Activated naive CD8-positive, alpha-beta T cell treated with anti-CD3 and anti-CD28 coated beads, Interleukin-2, amount 10 ng/mL, durations not matched to agents 7 days and 5 days (primary cell): ENCODE measurements at regions not wholly inside any gene's neighbourhood (a gene's known extent, or its start where the extent isn't known, plus 50 kb on each side); places are given as distances from the start of the nearest gene placed in this dataset.

ENCODE experiments used
- ATAC-seq: fragments of 150-1000 bp; cut with Tn5 transposase; one replicate; pipeline ENCODE4 v1.10.0; 2021; ENCODE audit warnings: low read depth, moderate library complexity
- POLR2A ChIA-PET: fragments of 350-600 bp; sonication (Branson Sonifier 250); formaldehyde crosslinking; loops from one replicate; lab custom pipeline; 2021; ENCODE audit warnings: antibody characterized with exemption; lab: Charles Lee
- DNase-seq: peaks from one replicate; pipeline ENCODE4 v3.0.0; 2021
- H3K27ac Mint-ChIP-seq: one replicate; pipeline ENCODE4 v1.8.0; 2022; ENCODE audit warnings: mild to moderate bottlenecking, mixed read lengths
- H3K27me3 Mint-ChIP-seq: one replicate; pipeline ENCODE4 v1.8.0; 2022; ENCODE audit warnings: mild to moderate bottlenecking, moderate library complexity, mixed read lengths
- H3K36me3 Mint-ChIP-seq: one replicate; pipeline ENCODE4 v1.8.0; 2021; ENCODE audit warnings: mild to moderate bottlenecking, mixed read lengths
- H3K4me1 Mint-ChIP-seq: one replicate; pipeline ENCODE4 v1.8.0; 2021; ENCODE audit warnings: mixed read lengths
- H3K4me3 Mint-ChIP-seq: one replicate; pipeline ENCODE4 v1.8.0; 2022; ENCODE audit warnings: mild to moderate bottlenecking, moderate library complexity, mixed read lengths
- H3K9me3 Mint-ChIP-seq: one replicate; pipeline ENCODE4 v1.8.0; 2021; ENCODE audit warnings: mixed read lengths

DNA sequence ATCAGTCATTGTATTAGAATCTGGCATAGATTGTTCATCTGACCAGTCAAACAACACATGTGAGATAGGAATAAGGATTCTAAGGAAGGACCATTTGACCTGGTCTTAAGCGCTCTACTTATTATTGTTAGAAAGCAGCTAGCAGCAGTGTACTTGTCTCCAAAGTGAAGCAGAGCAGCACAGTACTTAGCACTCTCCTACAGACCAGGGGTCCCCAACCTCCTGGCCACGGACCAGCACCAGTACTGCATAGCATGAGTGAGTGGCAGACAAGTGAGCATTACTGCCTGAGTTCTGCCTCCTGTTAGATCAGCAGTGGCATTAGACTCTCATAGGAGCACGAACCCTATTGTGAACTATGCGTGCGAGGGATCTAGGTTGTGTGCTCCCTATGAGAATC, 135.9 kb upstream of the SPRY1 start:
- H3K36me3 Mint-ChIP-seq, result peaks cover 19% of the 10 kb centered on the region
- H3K4me1 Mint-ChIP-seq, result peaks cover 3% of the 10 kb centered on the region
- H3K27me3 Mint-ChIP-seq, result no peaks in the 10 kb centered on the region
- H3K9me3 Mint-ChIP-seq, result no peaks in the 10 kb centered on the region
- DNase-seq (no peak), ATAC-seq (no peak)
- POLR2A ChIA-PET, result no interaction called here
- H3K4me3 Mint-ChIP-seq, result no peak overlapping the region
- no peak overlapping the region for H3K27ac Mint-ChIP-seq

DNA sequence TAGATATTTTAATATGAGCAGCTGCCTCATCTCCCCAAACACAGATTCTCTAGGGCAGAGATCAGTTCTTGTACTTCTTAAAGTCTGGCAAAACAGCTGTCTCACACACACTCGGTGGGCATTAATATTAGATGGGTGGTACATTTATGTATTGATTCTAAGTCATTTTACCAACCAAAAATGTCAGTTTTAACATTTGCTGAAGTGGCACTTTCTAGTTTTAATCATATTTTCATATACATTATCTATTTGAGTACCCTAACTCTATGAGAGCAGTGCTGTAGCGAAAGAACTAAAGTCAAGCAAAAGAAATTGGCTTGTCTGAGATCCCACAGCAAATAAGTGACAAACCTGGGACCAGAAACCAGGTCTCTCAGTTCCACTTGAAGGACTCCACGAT, 134.5 kb upstream of the SPRY1 start:
- POLR2A ChIA-PET, result no interaction called here
- Mint-ChIP-seq H3K27ac (no peak overlapping the region), H3K4me3 (no peak overlapping the region), H3K27me3 (no peaks in the 10 kb centered on the region), H3K4me1 (peaks cover 1% of the 10 kb centered on the region), H3K36me3 (peaks cover 13% of the 10 kb centered on the region), H3K9me3 (no peaks in the 10 kb centered on the region)
- ATAC-seq (no peak), DNase-seq (no peak)

DNA sequence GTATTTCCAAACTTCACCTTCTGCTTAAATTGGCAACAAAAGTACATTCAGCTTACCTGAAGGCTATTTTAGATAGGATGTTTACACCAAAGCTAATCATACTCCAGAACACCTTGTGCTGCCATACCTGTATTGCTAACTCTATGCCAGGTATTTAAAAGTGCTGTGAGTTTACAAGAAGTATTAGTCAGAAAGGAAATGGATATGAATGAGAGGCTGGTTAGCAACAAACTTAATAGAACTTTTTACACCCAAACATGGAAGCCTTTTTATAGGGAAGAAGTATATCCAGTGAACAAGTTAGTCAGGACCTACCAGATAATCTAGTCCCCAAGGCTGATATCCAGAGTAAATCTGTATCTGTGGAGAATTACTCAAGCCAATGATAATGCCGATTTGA, 131.2 kb upstream of the SPRY1 start:
- ATAC-seq, result no peak
- Mint-ChIP-seq H3K9me3 (no peaks in the 10 kb centered on the region), H3K27me3 (no peaks in the 10 kb centered on the region), H3K4me3 (no peak overlapping the region), H3K27ac (no peak overlapping the region), H3K4me1 (no peaks in the 10 kb centered on the region), H3K36me3 (peaks cover 11% of the 10 kb centered on the region)
- no peak for DNase-seq
- POLR2A ChIA-PET, result no interaction called here

DNA sequence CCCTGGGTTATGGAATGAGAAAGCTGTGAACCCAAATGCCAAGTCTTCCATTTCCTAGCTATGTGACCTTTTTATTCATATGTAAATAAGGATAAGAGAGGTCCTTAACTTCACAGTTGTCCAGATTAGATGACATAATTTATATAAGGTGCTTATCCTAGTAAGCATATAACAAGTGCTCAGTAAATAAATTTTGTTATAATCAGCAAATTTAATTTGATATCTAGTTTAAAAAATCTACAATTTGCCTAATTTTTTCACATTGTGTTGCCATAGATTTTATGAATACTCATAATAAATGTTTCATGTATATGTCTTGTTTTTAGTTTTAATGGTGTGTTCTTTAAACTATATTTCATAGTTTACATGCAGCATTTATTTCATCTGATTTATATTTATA, 130.4 kb upstream of the SPRY1 start:
- DNase-seq (no peak), ATAC-seq (no peak)
- H3K27ac Mint-ChIP-seq, result no peak overlapping the region
- H3K4me3 Mint-ChIP-seq, result no peak overlapping the region
- H3K36me3 Mint-ChIP-seq, result peaks cover 11% of the 10 kb centered on the region
- POLR2A ChIA-PET, result no interaction called here
- no peaks in the 10 kb centered on the region for H3K9me3 Mint-ChIP-seq
- no peaks in the 10 kb centered on the region for H3K4me1 Mint-ChIP-seq
- H3K27me3 Mint-ChIP-seq, result no peaks in the 10 kb centered on the region

DNA sequence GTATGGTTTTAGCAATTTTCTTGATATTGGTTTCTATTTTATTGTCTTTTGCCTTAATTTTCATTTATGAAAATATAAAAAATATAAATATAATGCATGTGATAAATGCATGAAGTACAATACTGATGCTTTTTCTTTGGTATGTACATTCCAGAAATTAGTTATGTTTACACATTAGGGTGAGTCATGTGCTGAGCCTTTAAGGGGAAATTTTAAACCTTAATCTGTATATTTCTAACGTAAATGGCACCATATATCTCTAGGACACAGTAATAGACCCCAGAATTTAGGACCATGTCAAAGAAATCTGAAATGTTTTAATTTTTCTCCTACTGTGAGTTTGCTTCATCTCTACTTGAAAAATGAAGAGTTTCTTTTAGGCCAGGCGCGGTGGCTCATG, 117.8 kb upstream of the SPRY1 start:
- Mint-ChIP-seq H3K4me3 (no peak overlapping the region), H3K4me1 (no peaks in the 10 kb centered on the region), H3K36me3 (peaks cover 4% of the 10 kb centered on the region), H3K9me3 (peaks cover 4% of the 10 kb centered on the region), H3K27ac (no peak overlapping the region), H3K27me3 (no peaks in the 10 kb centered on the region)
- ATAC-seq (no peak), DNase-seq (no peak)
- POLR2A ChIA-PET, result no interaction called here

DNA sequence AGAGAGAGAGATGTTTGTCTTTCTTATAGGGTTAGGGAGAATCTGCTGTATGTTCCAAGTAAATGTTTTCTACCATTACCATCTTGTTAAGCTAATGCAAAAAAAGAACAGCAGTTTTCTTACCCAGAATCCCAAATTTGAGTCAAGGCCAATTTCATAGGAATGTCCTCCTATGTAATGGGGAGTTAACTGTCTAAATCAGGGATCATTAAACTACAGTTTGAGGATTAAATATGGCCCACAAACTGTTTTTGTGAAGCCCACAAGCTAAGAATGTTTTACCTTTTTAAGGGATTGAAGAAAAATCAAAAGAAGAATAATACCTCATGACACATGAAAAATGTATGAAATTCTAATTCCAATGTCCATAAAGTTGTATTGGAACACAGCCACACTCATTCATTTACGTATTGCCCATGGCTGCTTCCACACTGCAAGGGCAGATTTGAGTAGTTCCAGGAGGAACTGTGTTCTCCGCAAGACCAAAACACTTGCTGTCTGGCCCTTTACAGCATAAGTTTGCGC, 113.2 kb upstream of the SPRY1 start:
- no peak overlapping the region for H3K27ac Mint-ChIP-seq
- DNase-seq, result no peak
- H3K9me3 Mint-ChIP-seq, result peaks cover 6% of the 10 kb centered on the region
- H3K4me3 Mint-ChIP-seq, result no peak overlapping the region
- H3K36me3 Mint-ChIP-seq, result peaks cover 9% of the 10 kb centered on the region
- POLR2A ChIA-PET, result no interaction called here
- peaks cover 2% of the 10 kb centered on the region for H3K4me1 Mint-ChIP-seq
- H3K27me3 Mint-ChIP-seq, result no peaks in the 10 kb centered on the region
- ATAC-seq, result no peak

DNA sequence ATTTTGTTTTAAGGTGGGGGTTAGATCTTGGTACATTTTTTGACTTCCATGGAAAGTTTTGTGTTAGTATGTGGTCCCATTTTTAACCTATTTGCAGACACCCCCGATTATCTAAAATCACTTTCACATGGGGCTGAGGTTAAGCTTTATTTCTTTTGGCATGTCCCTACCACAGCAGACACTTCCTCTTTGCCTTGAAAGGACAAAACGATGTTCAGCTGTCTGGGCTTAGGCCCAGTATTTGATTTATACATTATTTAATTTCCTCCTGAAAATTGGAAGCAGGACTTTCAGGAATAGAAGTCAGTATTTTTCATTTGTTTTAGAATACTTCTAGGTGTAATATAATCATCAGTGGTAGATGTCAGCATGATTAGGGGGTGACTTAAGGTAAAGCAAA, 112.4 kb upstream of the SPRY1 start:
- Mint-ChIP-seq H3K27me3 (no peaks in the 10 kb centered on the region), H3K9me3 (peaks cover 5% of the 10 kb centered on the region), H3K4me3 (no peak overlapping the region), H3K27ac (no peak overlapping the region), H3K4me1 (peaks cover 2% of the 10 kb centered on the region), H3K36me3 (peaks cover 10% of the 10 kb centered on the region)
- no peak for DNase-seq
- no peak for ATAC-seq
- POLR2A ChIA-PET, result no interaction called here

DNA sequence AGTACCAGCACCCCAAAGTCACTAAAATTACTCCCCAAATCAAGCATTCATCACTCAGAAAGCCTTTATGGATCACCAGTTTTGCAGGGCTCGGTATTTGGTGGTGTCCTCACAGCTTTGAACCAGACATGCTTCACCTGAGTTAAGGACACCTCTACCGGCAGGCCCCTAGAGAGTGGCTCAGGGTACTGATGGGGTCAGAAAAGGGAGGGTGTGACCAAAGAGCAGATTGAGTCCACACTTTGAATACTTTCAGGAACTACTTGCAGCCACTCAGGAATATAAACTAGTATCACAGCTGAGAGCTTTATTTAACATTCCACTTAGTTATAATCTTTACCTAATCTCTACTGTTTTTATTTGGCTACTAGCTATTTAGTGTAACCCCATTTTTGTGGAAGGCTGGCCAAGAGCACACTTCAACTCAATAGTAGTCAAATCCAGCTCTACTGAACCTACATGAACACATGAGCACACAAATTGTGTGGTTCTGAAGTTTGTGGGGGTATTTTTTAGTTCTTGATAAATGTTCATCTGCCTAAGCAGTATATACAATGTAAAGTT, 109.6 kb upstream of the SPRY1 start:
- peaks cover 19% of the 10 kb centered on the region for H3K9me3 Mint-ChIP-seq
- no peak overlapping the region for H3K4me3 Mint-ChIP-seq
- no peaks in the 10 kb centered on the region for H3K27me3 Mint-ChIP-seq
- no peak for DNase-seq
- ATAC-seq, result no peak
- H3K36me3 Mint-ChIP-seq, result peaks cover 34% of the 10 kb centered on the region
- peaks cover 2% of the 10 kb centered on the region for H3K4me1 Mint-ChIP-seq
- no peak overlapping the region for H3K27ac Mint-ChIP-seq
- POLR2A ChIA-PET, result no interaction called here

DNA sequence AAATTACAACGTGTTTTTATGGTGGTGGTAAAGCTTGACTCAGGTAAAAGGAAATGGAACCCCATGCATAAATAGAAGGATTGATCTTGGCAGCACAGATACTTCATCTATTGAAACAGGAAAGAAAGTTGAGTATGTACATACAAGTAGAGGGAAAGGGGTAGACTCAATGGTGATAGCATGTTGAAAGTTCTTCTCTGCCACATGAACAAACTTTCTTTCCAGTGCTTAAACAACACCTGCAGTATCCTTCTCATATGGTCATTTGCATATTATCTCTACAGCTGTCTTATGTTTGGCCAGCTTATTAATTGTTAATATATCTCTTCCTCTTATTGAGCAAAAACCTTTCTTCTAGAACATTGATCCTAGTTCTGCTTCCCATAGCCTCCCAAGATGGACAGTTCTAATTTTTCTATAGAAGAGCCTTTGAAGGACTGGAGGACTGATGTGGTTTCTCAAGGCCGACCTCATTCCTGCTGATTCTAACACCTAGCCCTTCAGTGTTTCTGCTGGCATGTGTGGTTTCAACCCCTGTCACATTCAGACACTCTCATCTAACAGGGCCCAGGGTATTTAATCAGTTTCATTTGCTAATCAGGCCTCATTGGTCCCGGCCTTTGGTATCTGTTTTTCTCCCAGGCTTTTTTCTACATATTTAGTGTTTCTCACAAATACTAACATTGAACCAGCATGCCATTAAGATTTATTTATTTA, 108.1 kb upstream of the SPRY1 start:
- H3K4me3 Mint-ChIP-seq, result no peak overlapping the region
- H3K36me3 Mint-ChIP-seq, result peaks cover 37% of the 10 kb centered on the region
- ATAC-seq, result no peak

DNA sequence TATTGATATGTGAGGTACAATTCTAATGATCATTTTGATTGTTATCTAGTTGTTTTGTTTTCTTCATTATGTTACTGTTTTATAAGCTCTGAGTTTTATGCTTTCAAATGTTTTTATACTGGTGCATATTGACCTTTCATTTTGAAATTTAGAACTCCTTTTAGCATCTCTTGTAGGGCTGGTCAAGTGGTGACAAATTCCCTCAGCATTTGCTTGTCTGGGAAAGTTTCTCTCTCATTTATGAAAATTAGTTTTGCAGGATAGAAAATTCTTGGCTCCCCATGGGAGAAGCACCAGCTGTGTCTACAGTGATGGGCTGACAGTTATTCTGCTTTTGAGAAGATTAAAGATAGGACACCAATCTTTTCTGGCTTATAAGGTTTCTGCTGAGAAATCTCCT, 105.3 kb upstream of the SPRY1 start:
- Mint-ChIP-seq H3K27ac (no peak overlapping the region), H3K4me3 (no peak overlapping the region), H3K27me3 (no peaks in the 10 kb centered on the region), H3K4me1 (no peaks in the 10 kb centered on the region), H3K9me3 (peaks cover 23% of the 10 kb centered on the region), H3K36me3 (peaks cover 40% of the 10 kb centered on the region)
- ATAC-seq, result no peak
- DNase-seq, result no peak
- POLR2A ChIA-PET, result no interaction called here

More for the DNA sequence above, 108.1 kb upstream of the SPRY1 start:
- Mint-ChIP-seq H3K4me1 (peaks cover 2% of the 10 kb centered on the region), H3K27me3 (no peaks in the 10 kb centered on the region), H3K9me3 (peaks cover 21% of the 10 kb centered on the region), H3K27ac (no peak overlapping the region)
- DNase-seq, result no peak
- POLR2A ChIA-PET, result no interaction called here

DNA sequence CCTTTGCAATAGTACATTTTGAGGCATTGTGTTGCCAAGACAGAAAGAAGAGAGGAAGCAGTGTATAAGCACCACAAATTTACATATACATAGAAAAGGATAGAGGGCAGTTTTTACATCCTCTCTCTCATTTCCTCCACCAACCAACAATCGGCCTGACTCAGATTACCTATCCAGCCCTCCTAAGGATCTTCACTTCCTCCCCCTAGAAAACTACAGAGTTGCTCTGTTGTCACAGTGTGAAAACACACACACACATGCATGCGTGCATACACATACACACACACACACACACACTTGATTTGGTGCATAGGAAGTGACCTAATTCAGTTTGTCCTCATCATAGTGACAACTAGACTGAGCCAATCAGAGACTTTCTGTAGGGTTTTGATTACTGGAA, 98.8 kb upstream of the SPRY1 start:
- POLR2A ChIA-PET, result no interaction called here
- Mint-ChIP-seq H3K36me3 (peaks cover 5% of the 10 kb centered on the region), H3K9me3 (peaks cover 2% of the 10 kb centered on the region), H3K27ac (no peak overlapping the region), H3K4me1 (peaks cover 2% of the 10 kb centered on the region), H3K4me3 (no peak overlapping the region), H3K27me3 (no peaks in the 10 kb centered on the region)
- no peak for DNase-seq
- no peak for ATAC-seq

DNA sequence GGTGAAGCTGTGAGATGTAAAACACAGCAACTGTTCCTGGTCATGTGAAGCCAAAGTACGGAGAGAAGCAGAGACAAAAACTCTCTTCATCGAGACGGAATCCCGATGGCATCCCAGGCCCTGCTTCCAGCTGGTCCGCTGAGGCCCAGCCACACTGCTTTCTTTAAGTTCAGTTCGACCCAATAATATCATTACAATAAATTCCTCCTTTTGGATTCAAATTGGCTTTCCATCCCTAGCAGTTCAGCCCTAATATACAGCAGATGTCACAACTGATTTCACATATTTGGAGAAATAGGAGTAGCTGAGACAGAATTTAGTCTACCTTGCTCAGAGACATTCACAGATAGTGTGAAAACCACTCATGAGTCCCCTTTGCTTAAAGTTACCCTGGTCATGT, 98.3 kb upstream of the SPRY1 start:
- H3K27ac Mint-ChIP-seq, result no peak overlapping the region
- H3K9me3 Mint-ChIP-seq, result peaks cover 2% of the 10 kb centered on the region
- POLR2A ChIA-PET, result no interaction called here
- no peaks in the 10 kb centered on the region for H3K27me3 Mint-ChIP-seq
- no peak for DNase-seq
- ATAC-seq, result no peak
- H3K36me3 Mint-ChIP-seq, result peaks cover 5% of the 10 kb centered on the region
- peaks cover 2% of the 10 kb centered on the region for H3K4me1 Mint-ChIP-seq
- no peak overlapping the region for H3K4me3 Mint-ChIP-seq

DNA sequence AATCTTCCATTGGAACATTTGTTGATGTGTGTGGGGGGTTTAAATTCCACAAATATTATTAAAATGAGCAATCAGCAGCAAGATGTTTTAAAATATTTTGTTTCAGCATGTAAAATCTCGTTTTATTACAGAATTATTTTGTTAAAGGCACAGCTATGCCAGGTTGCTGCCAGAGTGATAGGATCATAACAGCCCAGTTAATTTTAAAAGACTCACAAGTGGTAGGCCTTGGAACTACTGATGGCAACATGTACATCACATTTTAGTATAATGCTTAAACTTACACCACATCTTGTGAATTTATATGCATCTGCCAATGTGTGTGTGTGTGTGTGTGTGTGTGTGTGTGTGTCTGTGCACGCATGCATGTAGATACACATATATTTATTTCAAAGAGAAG, 97.8 kb upstream of the SPRY1 start:
- Mint-ChIP-seq H3K9me3 (peaks cover 2% of the 10 kb centered on the region), H3K4me1 (peaks cover 2% of the 10 kb centered on the region), H3K27ac (no peak overlapping the region), H3K4me3 (no peak overlapping the region), H3K27me3 (no peaks in the 10 kb centered on the region), H3K36me3 (peaks cover 5% of the 10 kb centered on the region)
- DNase-seq (no peak), ATAC-seq (no peak)
- POLR2A ChIA-PET, result no interaction called here

DNA sequence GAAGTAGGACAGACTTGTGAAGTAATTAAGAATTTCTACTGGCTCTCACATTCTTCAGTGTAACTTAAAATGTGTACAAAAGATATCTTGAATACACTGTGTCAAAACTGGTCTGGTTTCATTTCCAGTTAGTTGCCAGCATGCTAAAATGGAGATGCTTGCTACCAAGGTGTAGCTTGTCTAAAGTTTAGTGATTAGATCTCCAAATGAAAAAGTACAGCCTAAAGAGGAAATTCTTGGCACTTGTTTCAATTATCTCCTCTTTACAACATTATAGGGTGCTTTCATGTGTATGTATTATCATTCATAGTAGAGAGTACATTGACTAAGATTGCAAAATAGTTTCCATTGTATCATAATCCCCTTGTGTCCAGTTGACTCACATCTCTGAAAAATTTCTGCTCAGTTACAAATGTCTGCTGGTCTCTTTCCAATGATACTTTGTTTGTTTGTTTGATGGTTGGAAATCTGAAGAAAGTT, 97.3 kb upstream of the SPRY1 start:
- Mint-ChIP-seq H3K36me3 (peaks cover 3% of the 10 kb centered on the region), H3K27me3 (no peaks in the 10 kb centered on the region), H3K4me1 (peaks cover 6% of the 10 kb centered on the region), H3K27ac (no peak overlapping the region), H3K4me3 (no peak overlapping the region), H3K9me3 (peaks cover 2% of the 10 kb centered on the region)
- DNase-seq (no peak), ATAC-seq (no peak)
- POLR2A ChIA-PET, result no interaction called here
